ENCODE measurements at regions not wholly inside any gene's neighbourhood (a gene's known extent, or its start where the extent isn't known, plus 50 kb on each side); places are given as distances from the start of the nearest gene placed in this dataset.

DNA sequence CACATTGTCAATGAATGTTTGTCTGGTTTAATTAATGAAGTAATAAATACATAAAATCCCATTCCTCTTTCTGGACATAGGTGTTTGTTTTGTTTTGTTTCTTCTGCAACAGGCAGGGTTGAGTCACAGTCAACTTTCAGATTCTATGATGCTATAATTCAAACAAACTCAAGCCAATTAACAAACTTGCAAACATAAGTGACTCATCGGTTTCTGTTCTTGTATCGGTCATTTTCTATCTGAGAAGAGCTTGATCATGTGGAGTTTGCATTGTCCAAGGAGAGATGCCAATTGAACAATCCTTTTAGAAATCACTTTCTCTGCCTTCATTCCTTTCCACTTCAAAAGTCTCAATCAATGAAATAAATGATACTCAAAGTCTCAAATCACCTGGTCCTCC is 294.2 kb upstream of the C16orf82 start:
- Histone ChIP-seq H3K36me3 (ENCODE audit: control insufficient read depth, insufficient read depth, low read length) (no peaks in the 10 kb centered on the region), H3K27me3 (ENCODE audit: control insufficient read depth, insufficient read depth, low read length) (no peaks in the 10 kb centered on the region), H3K4me3 (ENCODE audit: low read depth, low read length) (no peak overlapping the region)
- TF ChIP-seq, protein P1, sequence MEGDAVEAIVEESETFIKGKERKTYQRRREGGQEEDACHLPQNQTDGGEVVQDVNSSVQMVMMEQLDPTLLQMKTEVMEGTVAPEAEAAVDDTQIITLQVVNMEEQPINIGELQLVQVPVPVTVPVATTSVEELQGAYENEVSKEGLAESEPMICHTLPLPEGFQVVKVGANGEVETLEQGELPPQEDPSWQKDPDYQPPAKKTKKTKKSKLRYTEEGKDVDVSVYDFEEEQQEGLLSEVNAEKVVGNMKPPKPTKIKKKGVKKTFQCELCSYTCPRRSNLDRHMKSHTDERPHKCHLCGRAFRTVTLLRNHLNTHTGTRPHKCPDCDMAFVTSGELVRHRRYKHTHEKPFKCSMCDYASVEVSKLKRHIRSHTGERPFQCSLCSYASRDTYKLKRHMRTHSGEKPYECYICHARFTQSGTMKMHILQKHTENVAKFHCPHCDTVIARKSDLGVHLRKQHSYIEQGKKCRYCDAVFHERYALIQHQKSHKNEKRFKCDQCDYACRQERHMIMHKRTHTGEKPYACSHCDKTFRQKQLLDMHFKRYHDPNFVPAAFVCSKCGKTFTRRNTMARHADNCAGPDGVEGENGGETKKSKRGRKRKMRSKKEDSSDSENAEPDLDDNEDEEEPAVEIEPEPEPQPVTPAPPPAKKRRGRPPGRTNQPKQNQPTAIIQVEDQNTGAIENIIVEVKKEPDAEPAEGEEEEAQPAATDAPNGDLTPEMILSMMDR (IDR thresholded peaks at IDR 0.05; ENCODE audit: insufficient read depth, low read length, severe bottlenecking), result no peak
- DNase-seq (ENCODE audit: low read depth) (peak; percentile 40), FAIRE-seq (no peak)

- DNase-seq (ENCODE audit: low read depth) (no peak), FAIRE-seq (no peak)
- Histone ChIP-seq H3K27me3 (ENCODE audit: control insufficient read depth, insufficient read depth, low read length) (no peaks in the 10 kb centered on the region), H3K4me3 (ENCODE audit: low read depth, low read length) (no peak overlapping the region), H3K36me3 (ENCODE audit: control insufficient read depth, insufficient read depth, low read length) (no peaks in the 10 kb centered on the region)
- TF ChIP-seq, protein P1 (IDR thresholded peaks at IDR 0.05; ENCODE audit: insufficient read depth, low read length, severe bottlenecking), result no peak
These were observed 288.9 kb upstream of the C16orf82 start for GRCh38 chr16:26777821-26778220.

DNA sequence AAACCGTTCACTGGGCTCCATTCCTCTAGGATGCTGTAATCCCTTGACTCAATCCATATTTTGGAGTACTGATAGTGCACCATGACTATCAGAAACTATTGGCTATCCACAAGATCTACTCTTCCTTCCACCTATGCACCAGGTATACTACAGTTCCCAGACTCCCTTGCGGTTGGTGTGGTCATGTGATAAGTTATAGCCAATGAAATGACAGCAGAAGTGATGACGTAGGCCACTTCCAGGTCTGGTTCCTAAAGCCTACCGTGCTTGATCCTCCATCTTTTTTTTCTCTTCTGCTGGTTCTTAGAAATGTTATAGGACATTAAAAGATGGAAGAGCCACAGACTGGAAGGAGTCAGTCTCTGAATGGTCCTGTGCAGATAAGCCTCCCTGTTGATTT is 278.8 kb upstream of the C16orf82 start:
- TF ChIP-seq, protein P1 (IDR thresholded peaks at IDR 0.05; ENCODE audit: insufficient read depth, low read length, severe bottlenecking), result no peak
- DNase-seq (ENCODE audit: low read depth), result no peak
- no peak overlapping the region for H3K4me3 ChIP-seq (ENCODE audit: low read depth, low read length)
- FAIRE-seq, result no peak
- H3K36me3 ChIP-seq (ENCODE audit: control insufficient read depth, insufficient read depth, low read length), result no peaks in the 10 kb centered on the region
- no peaks in the 10 kb centered on the region for H3K27me3 ChIP-seq (ENCODE audit: control insufficient read depth, insufficient read depth, low read length)

DNA sequence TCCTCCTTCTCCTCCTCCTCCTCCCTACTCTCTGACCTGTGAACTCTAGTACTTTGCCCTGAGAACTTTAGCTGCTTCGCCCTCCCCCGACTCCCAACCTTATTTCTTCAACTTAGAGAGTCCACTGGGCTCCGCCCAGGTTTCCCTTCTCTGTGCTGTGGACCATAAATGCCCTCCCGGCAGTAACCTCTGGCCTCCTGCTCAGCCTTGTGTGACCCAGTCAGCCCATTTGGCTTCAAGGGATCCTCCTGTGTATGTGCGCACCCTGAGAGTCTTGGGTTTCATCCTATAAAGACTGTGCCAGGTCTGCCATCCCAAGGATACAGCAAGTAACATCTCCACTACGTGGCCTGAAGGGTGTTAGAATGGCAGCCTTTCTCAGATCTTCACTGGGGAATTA is 275.6 kb upstream of the C16orf82 start:
- TF ChIP-seq, protein P1 (IDR thresholded peaks at IDR 0.05; ENCODE audit: insufficient read depth, low read length, severe bottlenecking), result no peak
- no peak for DNase-seq (ENCODE audit: low read depth)
- FAIRE-seq, result no peak
- Histone ChIP-seq H3K27me3 (ENCODE audit: control insufficient read depth, insufficient read depth, low read length) (no peaks in the 10 kb centered on the region), H3K36me3 (ENCODE audit: control insufficient read depth, insufficient read depth, low read length) (no peaks in the 10 kb centered on the region), H3K4me3 (ENCODE audit: low read depth, low read length) (no peak overlapping the region)

DNA sequence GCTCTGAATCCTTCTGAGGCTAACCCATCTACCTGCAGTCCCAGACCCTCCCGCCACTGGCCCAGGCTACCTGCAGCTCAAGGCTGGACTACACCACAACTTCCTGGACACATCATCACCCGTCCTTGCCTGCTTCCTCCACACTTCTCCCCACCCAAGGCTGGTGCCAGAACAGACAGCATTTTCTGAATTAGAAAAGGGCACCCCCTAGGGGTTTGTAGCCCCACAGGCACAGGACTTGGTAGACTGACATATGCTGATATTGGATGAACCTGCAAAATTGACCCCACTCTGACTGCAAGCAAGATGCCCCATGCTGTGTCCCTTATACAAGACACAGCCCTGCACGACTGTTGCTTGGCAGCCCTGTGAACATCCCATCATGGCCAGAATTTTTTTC is 271.5 kb upstream of the C16orf82 start:
- Histone ChIP-seq H3K36me3 (ENCODE audit: control insufficient read depth, insufficient read depth, low read length) (no peaks in the 10 kb centered on the region), H3K4me3 (ENCODE audit: low read depth, low read length) (no peak overlapping the region), H3K27me3 (ENCODE audit: control insufficient read depth, insufficient read depth, low read length) (no peaks in the 10 kb centered on the region)
- TF ChIP-seq, protein P1 (IDR thresholded peaks at IDR 0.05; ENCODE audit: insufficient read depth, low read length, severe bottlenecking), result no peak
- no peak for DNase-seq (ENCODE audit: low read depth)
- FAIRE-seq, result no peak

GRCh38 chr16:26801628-26802027 is 265.1 kb upstream of the C16orf82 start:
- Histone ChIP-seq H3K27me3 (ENCODE audit: control insufficient read depth, insufficient read depth, low read length) (no peaks in the 10 kb centered on the region), H3K4me3 (ENCODE audit: low read depth, low read length) (no peak overlapping the region), H3K36me3 (ENCODE audit: control insufficient read depth, insufficient read depth, low read length) (no peaks in the 10 kb centered on the region)
- no peak for DNase-seq (ENCODE audit: low read depth)
- TF ChIP-seq, protein P1 (IDR thresholded peaks at IDR 0.05; ENCODE audit: insufficient read depth, low read length, severe bottlenecking), result no peak
- no peak for FAIRE-seq

All from bronchial epithelial cell (primary cell).